ENCODE measurements at regions not wholly inside any gene's neighbourhood (a gene's known extent, or its start where the extent isn't known, plus 50 kb on each side); places are given as distances from the start of the nearest gene placed in this dataset.

GRCh38 chr3:189502676-189503257 is 128.4 kb upstream of the TP63 start:
- H3K27me3 ChIP-seq (ENCODE audit: insufficient read depth, low read length, poor library complexity), result peaks cover 4% of the 10 kb centered on the region
- no peak for TF ChIP-seq CTCF (IDR thresholded peaks at IDR 0.05; ENCODE audit: borderline replicate concordance, extremely low read depth, low read length, poor library complexity, severe bottlenecking)
- TF ChIP-seq EZH2 (IDR thresholded peaks at IDR 0.05; ENCODE audit: borderline replicate concordance, low read depth, low read length, severe bottlenecking), result no peak
- H3K4me1 ChIP-seq (ENCODE audit: insufficient read depth, low read length), result no peaks in the 10 kb centered on the region
- no peaks in the 10 kb centered on the region for H3K79me2 ChIP-seq (ENCODE audit: insufficient read depth, low read length)
- no peaks in the 10 kb centered on the region for H3K9me3 ChIP-seq (ENCODE audit: insufficient read depth, low read length, severe bottlenecking)
- ATAC-seq (ENCODE audit: insufficient read depth, low read depth) (no peak), DNase-seq (no peak)
- no peak overlapping the region for H3K9ac ChIP-seq (ENCODE audit: low read depth, low read length)
- no peak overlapping the region for H3K4me2 ChIP-seq (ENCODE audit: insufficient read depth, low read length)
- no peaks in the 10 kb centered on the region for H3K36me3 ChIP-seq (ENCODE audit: insufficient read depth, low read length)
- H3K4me3 ChIP-seq (ENCODE audit: low read depth in 1 of 2, low read length in 2 of 2), result no peak overlapping the region
- H4K20me1 ChIP-seq (ENCODE audit: insufficient read depth, low read length), result no peaks in the 10 kb centered on the region
- H3K27ac ChIP-seq (ENCODE audit: low read length), result no peak overlapping the region
- H2AFZ ChIP-seq (ENCODE audit: low read depth, low read length), result no peak overlapping the region

- DNase-seq (no peak), ATAC-seq (ENCODE audit: insufficient read depth, low read depth) (no peak)
- H2AFZ ChIP-seq (ENCODE audit: low read depth, low read length), result no peak overlapping the region
- H3K9ac ChIP-seq (ENCODE audit: low read depth, low read length), result no peak overlapping the region
- H3K4me2 ChIP-seq (ENCODE audit: insufficient read depth, low read length), result no peak overlapping the region
- no peaks in the 10 kb centered on the region for H3K27me3 ChIP-seq (ENCODE audit: insufficient read depth, low read length, poor library complexity)
- H3K9me3 ChIP-seq (ENCODE audit: insufficient read depth, low read length, severe bottlenecking), result no peaks in the 10 kb centered on the region
- TF ChIP-seq CTCF (IDR thresholded peaks at IDR 0.05; ENCODE audit: borderline replicate concordance, extremely low read depth, low read length, poor library complexity, severe bottlenecking) (no peak), EZH2 (IDR thresholded peaks at IDR 0.05; ENCODE audit: borderline replicate concordance, low read depth, low read length, severe bottlenecking) (no peak)
- H3K36me3 ChIP-seq (ENCODE audit: insufficient read depth, low read length), result no peaks in the 10 kb centered on the region
- H3K79me2 ChIP-seq (ENCODE audit: insufficient read depth, low read length), result no peaks in the 10 kb centered on the region
- no peaks in the 10 kb centered on the region for H3K4me1 ChIP-seq (ENCODE audit: insufficient read depth, low read length)
- no peaks in the 10 kb centered on the region for H4K20me1 ChIP-seq (ENCODE audit: insufficient read depth, low read length)
- H3K4me3 ChIP-seq (ENCODE audit: low read depth in 1 of 2, low read length in 2 of 2), result no peak overlapping the region
- no peak overlapping the region for H3K27ac ChIP-seq (ENCODE audit: low read length)
Measured at GRCh38 chr3:189507856-189508255, 123.3 kb upstream of the TP63 start.

GRCh38 chr3:189508784-189509501 is 122.2 kb upstream of the TP63 start:
- no peak overlapping the region for H3K9ac ChIP-seq (ENCODE audit: low read depth, low read length)
- DNase-seq (no peak), ATAC-seq (ENCODE audit: insufficient read depth, low read depth) (no peak)
- H3K4me3 ChIP-seq (ENCODE audit: low read depth in 1 of 2, low read length in 2 of 2), result no peak overlapping the region
- H3K36me3 ChIP-seq (ENCODE audit: insufficient read depth, low read length), result no peaks in the 10 kb centered on the region
- TF ChIP-seq EZH2 (IDR thresholded peaks at IDR 0.05; ENCODE audit: borderline replicate concordance, low read depth, low read length, severe bottlenecking) (no peak), CTCF (IDR thresholded peaks at IDR 0.05; ENCODE audit: borderline replicate concordance, extremely low read depth, low read length, poor library complexity, severe bottlenecking) (no peak)
- H3K9me3 ChIP-seq (ENCODE audit: insufficient read depth, low read length, severe bottlenecking), result no peaks in the 10 kb centered on the region
- H3K79me2 ChIP-seq (ENCODE audit: insufficient read depth, low read length), result no peaks in the 10 kb centered on the region
- H3K4me1 ChIP-seq (ENCODE audit: insufficient read depth, low read length), result no peaks in the 10 kb centered on the region
- H3K27ac ChIP-seq (ENCODE audit: low read length), result no peak overlapping the region
- H4K20me1 ChIP-seq (ENCODE audit: insufficient read depth, low read length), result no peaks in the 10 kb centered on the region
- no peaks in the 10 kb centered on the region for H3K27me3 ChIP-seq (ENCODE audit: insufficient read depth, low read length, poor library complexity)
- H3K4me2 ChIP-seq (ENCODE audit: insufficient read depth, low read length), result no peak overlapping the region
- no peak overlapping the region for H2AFZ ChIP-seq (ENCODE audit: low read depth, low read length)

All from DND-41 (cell line).